ENCODE measurements at regions not wholly inside any gene's neighbourhood (a gene's known extent, or its start where the extent isn't known, plus 50 kb on each side); places are given as distances from the start of the nearest gene placed in this dataset.
"Not testable (repeated sequence)": the region's sequence is repeated elsewhere in the genome, so short reads cannot be mapped to it uniquely, and the experiment has no call there.

DNA sequence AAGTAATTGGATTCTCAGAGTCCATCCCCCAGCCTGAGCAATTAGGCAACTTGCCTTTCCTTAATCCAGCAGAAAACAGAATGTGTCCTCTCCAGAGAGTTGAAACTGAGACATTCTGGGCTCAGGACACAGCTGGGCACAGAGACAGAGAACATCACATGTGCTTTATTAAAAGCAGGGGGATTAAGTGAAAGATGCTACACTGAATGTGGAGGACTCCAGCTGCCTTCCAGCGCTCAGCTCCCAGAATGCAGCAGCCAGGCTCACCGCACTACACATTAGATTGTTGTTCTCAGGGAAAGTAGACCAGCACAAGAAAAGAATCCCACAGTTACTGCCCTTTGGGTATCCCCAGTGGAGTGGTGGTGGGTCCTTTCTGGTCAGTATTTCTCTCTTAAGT, 141.6 kb upstream of the IL12B start:
- Histone ChIP-seq H3K27ac (no peak overlapping the region), H3K9me3 (replicated peaks) (peaks cover 10% of the 10 kb centered on the region), H3K4me3 (no peak overlapping the region), H3K27me3 (replicated peaks) (no peaks in the 10 kb centered on the region), H3K36me3 (no peaks in the 10 kb centered on the region), H3K4me1 (replicated peaks) (no peaks in the 10 kb centered on the region)
- no peak for DNase-seq (ENCODE audit: low read depth in 1 of 2, low spot score in 2 of 2)

GRCh38 chr5:159475026-159475425, 144.7 kb upstream of the IL12B start:
- DNase-seq (ENCODE audit: low read depth in 1 of 2, low spot score in 2 of 2), result no peak
- H3K27ac ChIP-seq, result no peak overlapping the region
- no peak overlapping the region for H3K4me3 ChIP-seq
- H3K36me3 ChIP-seq, result no peaks in the 10 kb centered on the region
- peaks cover 10% of the 10 kb centered on the region for H3K9me3 ChIP-seq (replicated peaks)
- H3K27me3 ChIP-seq (replicated peaks), result no peaks in the 10 kb centered on the region
- no peaks in the 10 kb centered on the region for H3K4me1 ChIP-seq (replicated peaks)

- DNase-seq (ENCODE audit: low read depth in 1 of 2, low spot score in 2 of 2), result no peak
- Histone ChIP-seq H3K27ac (no peak overlapping the region), H3K27me3 (replicated peaks) (no peaks in the 10 kb centered on the region), H3K4me1 (replicated peaks) (no peaks in the 10 kb centered on the region), H3K4me3 (no peak overlapping the region), H3K9me3 (replicated peaks) (peaks cover 10% of the 10 kb centered on the region), H3K36me3 (no peaks in the 10 kb centered on the region)
Measured at GRCh38 chr5:159478950-159479349, 148.7 kb upstream of the IL12B start.

DNA sequence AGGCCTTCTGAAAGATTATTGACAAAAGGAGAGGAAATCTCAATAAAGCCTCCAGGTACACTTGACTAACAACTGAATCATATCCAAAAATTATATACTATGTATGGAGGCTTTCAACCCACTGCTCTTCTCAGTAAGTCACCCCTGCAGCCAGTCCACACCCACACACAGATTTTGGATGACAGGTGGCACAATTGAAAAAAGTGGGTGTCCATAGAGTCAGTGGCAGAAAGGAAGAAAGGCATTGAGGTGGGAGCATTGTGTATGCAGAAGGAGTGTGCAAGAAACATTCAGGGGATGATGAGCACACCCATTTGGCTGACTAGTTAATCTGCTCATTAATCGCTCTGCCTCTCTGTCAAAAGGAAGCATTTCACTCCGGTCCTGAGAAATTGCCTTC, 150.6 kb upstream of the IL12B start:
- peaks cover 7% of the 10 kb centered on the region for H3K4me1 ChIP-seq (replicated peaks)
- DNase-seq (ENCODE audit: low read depth in 1 of 2, low spot score in 2 of 2), result no peak
- no peak overlapping the region for H3K4me3 ChIP-seq
- H3K27ac ChIP-seq, result no peak overlapping the region
- no peaks in the 10 kb centered on the region for H3K27me3 ChIP-seq (replicated peaks)
- no peaks in the 10 kb centered on the region for H3K9me3 ChIP-seq (replicated peaks)
- H3K36me3 ChIP-seq, result no peaks in the 10 kb centered on the region

DNA sequence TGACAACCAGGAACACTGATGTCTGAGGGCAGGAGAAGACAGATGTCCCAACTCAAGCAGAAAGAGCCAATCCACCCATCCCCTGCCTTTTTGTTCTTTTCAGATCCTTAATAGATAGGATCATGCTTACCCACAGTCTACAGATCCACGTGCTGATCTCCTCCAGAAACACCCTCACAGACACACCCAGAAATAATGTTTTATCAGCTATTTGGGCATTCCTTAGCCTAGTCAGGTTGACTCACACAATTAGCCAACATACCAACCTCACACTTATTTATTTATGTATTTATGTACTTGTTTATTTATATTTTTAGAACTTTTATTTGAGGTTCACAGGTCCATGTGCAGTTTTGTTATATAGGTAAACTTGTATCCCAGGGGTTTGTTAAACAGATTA, 151.5 kb upstream of the IL12B start:
- no peaks in the 10 kb centered on the region for H3K9me3 ChIP-seq (replicated peaks)
- H3K4me1 ChIP-seq (replicated peaks), result peaks cover 7% of the 10 kb centered on the region
- no peaks in the 10 kb centered on the region for H3K36me3 ChIP-seq
- no peak for DNase-seq (ENCODE audit: low read depth in 1 of 2, low spot score in 2 of 2)
- no peak overlapping the region for H3K4me3 ChIP-seq
- no peaks in the 10 kb centered on the region for H3K27me3 ChIP-seq (replicated peaks)
- H3K27ac ChIP-seq, result no peak overlapping the region

DNA sequence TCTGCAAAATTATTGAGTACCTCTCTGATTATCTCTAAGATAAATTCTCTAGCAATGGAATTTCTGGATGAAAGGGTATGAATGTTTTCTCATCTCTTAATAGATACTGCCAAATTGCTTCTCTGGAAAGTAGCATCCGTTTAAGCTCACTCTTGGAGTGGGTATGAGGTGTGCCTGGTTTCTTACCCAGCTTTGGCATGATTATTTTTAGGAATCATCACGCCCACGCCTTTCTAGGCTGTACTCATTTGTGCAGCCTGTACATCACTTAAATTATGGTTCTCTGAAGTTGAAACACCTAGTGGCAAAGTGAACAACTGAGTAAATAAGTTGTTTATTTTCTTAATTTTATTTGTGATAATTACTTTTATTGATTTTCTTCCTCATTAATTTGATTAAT, 156.5 kb upstream of the IL12B start:
- H3K4me1 ChIP-seq (replicated peaks), result peaks cover 7% of the 10 kb centered on the region
- no peak for DNase-seq (ENCODE audit: low read depth in 1 of 2, low spot score in 2 of 2)
- no peaks in the 10 kb centered on the region for H3K36me3 ChIP-seq
- no peak overlapping the region for H3K4me3 ChIP-seq
- H3K27ac ChIP-seq, result no peak overlapping the region
- H3K27me3 ChIP-seq (replicated peaks), result no peaks in the 10 kb centered on the region
- H3K9me3 ChIP-seq (replicated peaks), result no peaks in the 10 kb centered on the region

DNA sequence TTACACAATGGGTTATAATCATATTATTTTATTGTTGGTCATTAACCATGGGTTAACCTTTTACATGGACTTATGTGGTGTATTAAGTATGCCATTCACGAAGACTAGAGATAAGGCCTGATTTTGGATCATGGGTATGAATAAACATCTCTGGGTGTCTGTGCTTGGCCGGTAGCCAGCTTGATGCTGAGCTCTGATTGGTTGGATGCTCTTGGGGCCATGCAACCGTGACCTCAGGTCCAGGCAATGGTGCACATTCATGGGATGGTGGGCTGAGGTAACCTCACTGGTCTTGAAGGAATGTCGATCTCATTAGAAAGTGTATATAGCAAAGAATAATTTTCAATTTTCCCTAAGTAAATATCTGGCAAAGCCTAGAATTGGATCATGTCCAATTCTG, 158.2 kb upstream of the IL12B start:
- peaks cover 7% of the 10 kb centered on the region for H3K4me1 ChIP-seq (replicated peaks)
- no peak overlapping the region for H3K27ac ChIP-seq

DNA sequence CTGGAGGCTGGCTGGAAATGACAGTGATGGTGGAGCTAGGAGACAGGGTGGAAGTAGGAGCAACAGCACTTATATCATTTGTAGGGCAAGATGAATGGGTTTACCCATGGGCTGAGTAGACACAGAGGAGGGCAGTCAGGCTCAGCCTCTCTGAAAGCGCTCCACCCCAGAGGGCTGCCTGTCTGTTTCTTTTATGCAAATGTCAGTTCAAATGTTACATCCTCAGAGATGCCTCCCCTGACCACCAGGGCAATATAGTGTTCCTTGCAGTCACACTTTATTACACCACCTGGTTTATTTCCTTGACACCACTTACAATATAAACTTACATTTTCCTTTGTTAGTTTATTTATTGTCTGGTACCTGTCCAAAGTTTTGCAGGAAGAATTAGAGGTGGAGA, 159.5 kb upstream of the IL12B start:
- no peaks in the 10 kb centered on the region for H3K36me3 ChIP-seq
- no peak for DNase-seq (ENCODE audit: low read depth in 1 of 2, low spot score in 2 of 2)
- H3K27me3 ChIP-seq (replicated peaks), result no peaks in the 10 kb centered on the region
- H3K4me1 ChIP-seq (replicated peaks), result no peaks in the 10 kb centered on the region; the same call in 1 of the 2 replicates
- H3K4me3 ChIP-seq, result no peak overlapping the region
- no peaks in the 10 kb centered on the region for H3K9me3 ChIP-seq (replicated peaks)
- no peak overlapping the region for H3K27ac ChIP-seq

More for the DNA sequence above, 158.2 kb upstream of the IL12B start:
- DNase-seq (ENCODE audit: low read depth in 1 of 2, low spot score in 2 of 2), result no peak
- no peaks in the 10 kb centered on the region for H3K27me3 ChIP-seq (replicated peaks)
- H3K4me3 ChIP-seq, result no peak overlapping the region
- H3K9me3 ChIP-seq (replicated peaks), result no peaks in the 10 kb centered on the region
- no peaks in the 10 kb centered on the region for H3K36me3 ChIP-seq

- Histone ChIP-seq H3K4me1 (replicated peaks) (no peaks in the 10 kb centered on the region), H3K36me3 (no peaks in the 10 kb centered on the region), H3K27me3 (replicated peaks) (no peaks in the 10 kb centered on the region), H3K9me3 (replicated peaks) (no peaks in the 10 kb centered on the region), H3K27ac (no peak overlapping the region), H3K4me3 (no peak overlapping the region)
- DNase-seq (ENCODE audit: low read depth in 1 of 2, low spot score in 2 of 2), result no peak
Measured at GRCh38 chr5:159490507-159490906, 160.2 kb upstream of the IL12B start.

GRCh38 chr5:159493696-159494095, 163.4 kb upstream of the IL12B start:
- no peaks in the 10 kb centered on the region for H3K9me3 ChIP-seq (replicated peaks)
- no peaks in the 10 kb centered on the region for H3K27me3 ChIP-seq (replicated peaks)
- no peak overlapping the region for H3K4me3 ChIP-seq
- no peaks in the 10 kb centered on the region for H3K4me1 ChIP-seq (replicated peaks)
- no peaks in the 10 kb centered on the region for H3K36me3 ChIP-seq
- no peak for DNase-seq (ENCODE audit: low read depth in 1 of 2, low spot score in 2 of 2)
- H3K27ac ChIP-seq, result no peak overlapping the region

DNA sequence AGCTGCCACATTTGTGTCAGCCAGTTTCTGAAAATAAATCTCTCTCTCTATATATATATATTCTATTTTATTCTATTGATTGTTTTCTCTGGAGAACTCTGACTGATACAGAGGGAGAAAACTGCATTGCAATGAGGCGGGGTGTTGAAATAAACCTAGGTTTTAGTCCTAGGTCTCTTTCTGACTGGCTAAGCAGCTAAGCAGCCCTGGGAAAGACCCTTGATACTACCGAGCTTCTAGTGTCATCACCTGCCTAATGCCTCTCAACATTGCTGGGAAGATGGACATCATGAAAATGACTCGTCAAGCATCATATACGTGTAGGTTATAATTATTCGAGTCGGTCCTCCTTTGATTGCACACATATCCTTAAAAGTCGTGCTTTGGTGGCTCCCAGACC, 166.5 kb upstream of the IL12B start:
- H3K4me1 ChIP-seq (replicated peaks), result no peaks in the 10 kb centered on the region
- no peak for DNase-seq (ENCODE audit: low read depth in 1 of 2, low spot score in 2 of 2)
- H3K9me3 ChIP-seq (replicated peaks), result no peaks in the 10 kb centered on the region
- no peaks in the 10 kb centered on the region for H3K27me3 ChIP-seq (replicated peaks)
- no peaks in the 10 kb centered on the region for H3K36me3 ChIP-seq
- H3K4me3 ChIP-seq, result no peak overlapping the region
- H3K27ac ChIP-seq, result no peak overlapping the region

DNA sequence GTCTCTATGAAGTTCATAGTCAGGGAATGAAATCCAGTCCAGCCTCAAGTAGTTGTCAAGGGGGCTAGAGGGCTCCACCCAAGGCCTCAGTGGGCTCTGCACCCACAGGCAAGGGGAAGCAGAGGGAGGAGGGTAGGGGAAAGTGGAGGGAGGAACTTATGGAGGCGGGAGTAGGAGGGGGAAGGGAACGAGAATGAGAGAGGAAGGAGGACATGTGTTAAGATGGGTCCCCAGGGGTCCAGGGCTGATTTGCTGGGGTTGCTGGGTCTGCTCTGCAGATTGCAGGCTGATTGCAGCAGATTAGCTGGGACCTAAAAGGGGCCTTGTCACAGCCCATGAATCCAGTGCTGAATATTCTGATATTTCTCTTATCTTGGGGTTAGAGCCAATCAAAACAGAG, 166.9 kb upstream of the IL12B start:
- Histone ChIP-seq H3K36me3 (no peaks in the 10 kb centered on the region), H3K9me3 (replicated peaks) (no peaks in the 10 kb centered on the region), H3K27me3 (replicated peaks) (no peaks in the 10 kb centered on the region), H3K4me1 (replicated peaks) (no peaks in the 10 kb centered on the region), H3K27ac (no peak overlapping the region), H3K4me3 (no peak overlapping the region)
- DNase-seq (ENCODE audit: low read depth in 1 of 2, low spot score in 2 of 2), result no peak

GRCh38 chr5:159498630-159499029, 168.3 kb upstream of the IL12B start:
- H3K27ac ChIP-seq, result no peak overlapping the region
- H3K27me3 ChIP-seq (replicated peaks), result no peaks in the 10 kb centered on the region
- H3K4me1 ChIP-seq (replicated peaks), result peaks cover 1% of the 10 kb centered on the region
- no peaks in the 10 kb centered on the region for H3K9me3 ChIP-seq (replicated peaks)
- DNase-seq (ENCODE audit: low read depth in 1 of 2, low spot score in 2 of 2), result no peak
- H3K36me3 ChIP-seq, result no peaks in the 10 kb centered on the region
- no peak overlapping the region for H3K4me3 ChIP-seq

GRCh38 chr5:159502116-159502515, 171.8 kb upstream of the IL12B start:
- not testable (repeated sequence) for DNase-seq (ENCODE audit: low read depth in 1 of 2, low spot score in 2 of 2); H3K27ac ChIP-seq; H3K36me3 ChIP-seq; H3K27me3 ChIP-seq (replicated peaks); H3K9me3 ChIP-seq (replicated peaks); H3K4me3 ChIP-seq
- peaks cover 22% of the 10 kb centered on the region for H3K4me1 ChIP-seq (replicated peaks)

- H3K9me3 ChIP-seq (replicated peaks), result no peaks in the 10 kb centered on the region
- no peak for DNase-seq (ENCODE audit: low read depth in 1 of 2, low spot score in 2 of 2)
- peaks cover 28% of the 10 kb centered on the region for H3K4me1 ChIP-seq (replicated peaks)
- H3K27me3 ChIP-seq (replicated peaks), result no peaks in the 10 kb centered on the region
- H3K36me3 ChIP-seq, result no peaks in the 10 kb centered on the region
- no peak overlapping the region for H3K27ac ChIP-seq
- no peak overlapping the region for H3K4me3 ChIP-seq
Measured at GRCh38 chr5:159503236-159503635, 172.9 kb upstream of the IL12B start.

Data from SJSA1 (cell line).